PC-9 (cell line): ENCODE measurements at regions not wholly inside any gene's neighbourhood (a gene's known extent, or its start where the extent isn't known, plus 50 kb on each side); places are given as distances from the start of the nearest gene placed in this dataset.

Experiments used
- BruUV-seq: library from RNA; stranded (reverse); fragments of 400-500 nt; replicated peaks from 2 replicates; lab custom pipeline; 2021; lab: Mats Ljungman, UMichigan
- CTCF ChIA-PET: fragments of 300-600 bp; sonication (Branson Sonifier 250); formaldehyde crosslinking; loops from one replicate; lab custom pipeline; 2022; ENCODE audit warnings: antibody characterized with exemption; lab: Charles Lee
- POLR2A ChIA-PET: fragments of 300-600 bp; sonication (Branson Sonifier 250); formaldehyde crosslinking; loops from one replicate; lab custom pipeline; 2022; ENCODE audit warnings: antibody characterized with exemption; ENCODE audit not compliant: unreplicated experiment; lab: Charles Lee
- DNase-seq, 2 experiments: peaks; one replicate each; pipeline versions ENCODE4 v3.0.0 to v3.0.0-alpha.2; 2015 to 2022; ENCODE audit warnings: mixed read lengths in 1 of 2
- H2AFZ ChIP-seq: fragments of 200-600 bp; sonication (generic); 2 replicates; pipeline ENCODE4 v1.8.1; 2017; ENCODE audit warnings: antibody characterized with exemption
- H3F3A ChIP-seq: fragments of 200-600 bp; sonication (generic); 2 replicates; pipeline ENCODE4 v1.8.1; 2017; ENCODE audit warnings: antibody characterized with exemption, mild to moderate bottlenecking, low read depth; ENCODE audit not compliant: insufficient read depth
- H3K27ac ChIP-seq: fragments of 200-600 bp; sonication (generic); 2 replicates; pipeline ENCODE4 v1.6.1; 2016; ENCODE audit warnings: mixed run types
- H3K27me3 ChIP-seq: fragments of 200-600 bp; sonication (generic); 2 replicates; pipeline ENCODE4 v1.6.1; 2016; ENCODE audit warnings: low read depth, mixed run types; ENCODE audit not compliant: insufficient read depth
- H3K36me3 ChIP-seq: fragments of 200-600 bp; sonication (generic); 2 replicates; pipeline ENCODE4 v1.6.1; 2016; ENCODE audit warnings: low read depth, mixed run types
- H3K4me1 ChIP-seq: fragments of 200-600 bp; sonication (generic); replicated peaks from 2 replicates; pipeline ENCODE4 v1.6.1; 2016; ENCODE audit warnings: mixed run types; ENCODE audit not compliant: insufficient read depth
- H3K4me2 ChIP-seq: fragments of 200-600 bp; sonication (generic); 2 replicates; pipeline ENCODE4 v1.6.1; 2017; ENCODE audit warnings: mixed run types
- H3K4me3 ChIP-seq: fragments of 200-600 bp; sonication (generic); 2 replicates; pipeline ENCODE4 v1.6.1; 2016; ENCODE audit warnings: mixed run types
- H3K79me2 ChIP-seq: fragments of 200-600 bp; sonication (generic); 2 replicates; pipeline ENCODE4 v1.6.1; 2017; ENCODE audit warnings: low read depth, mixed run types
- H3K9me2 ChIP-seq: fragments of 200-600 bp; sonication (generic); 2 replicates; pipeline ENCODE4 v1.8.1; 2017; ENCODE audit warnings: mild to moderate bottlenecking; ENCODE audit not compliant: insufficient read depth
- H3K9me3 ChIP-seq: fragments of 200-600 bp; sonication (generic); 2 replicates; pipeline ENCODE4 v1.8.1; 2016; ENCODE audit warnings: low read depth; ENCODE audit not compliant: insufficient read depth
- H4K20me1 ChIP-seq: fragments of 200-600 bp; sonication (generic); 2 replicates; pipeline ENCODE4 v1.8.1; 2017; ENCODE audit not compliant: insufficient read depth
- EZH2 ChIP-seq: fragments of 200-600 bp; sonication (generic); IDR thresholded peaks from 2 replicates; pipeline ENCODE4 v1.8.0; 2017; ENCODE audit warnings: antibody characterized with exemption, low read depth
- intact Hi-C: fragments of 100-400 bp; cut with micrococcal nuclease; formaldehyde crosslinking; loops from one replicate; pipeline ENCODE4 v1.10.0; 2022; ENCODE audit not compliant: unreplicated experiment
- TF ChIP-seq, protein P1 (sequence below): fragments of 200-600 bp; sonication (generic); conservative IDR thresholded peaks from 2 replicates; pipeline ENCODE4 v1.6.1; 2017; ENCODE audit warnings: mixed run types, antibody characterized with exemption, mild to moderate bottlenecking, moderate library complexity

- POLR2A ChIA-PET, result no interaction called here
- Histone ChIP-seq H3K9me3 (no peaks in the 10 kb centered on the region), H2AFZ (no peak overlapping the region), H3K27me3 (no peaks in the 10 kb centered on the region), H3K4me2 (no peak overlapping the region), H3F3A (no peaks in the 10 kb centered on the region), H3K36me3 (no peaks in the 10 kb centered on the region), H3K4me1 (no peaks in the 10 kb centered on the region; the same call in 1 of the 2 replicates), H3K79me2 (no peaks in the 10 kb centered on the region), H3K9me2 (no peaks in the 10 kb centered on the region), H3K27ac (no peak overlapping the region), H4K20me1 (no peaks in the 10 kb centered on the region), H3K4me3 (no peak overlapping the region)
- DNase-seq, result no peak
- TF ChIP-seq, protein P1, sequence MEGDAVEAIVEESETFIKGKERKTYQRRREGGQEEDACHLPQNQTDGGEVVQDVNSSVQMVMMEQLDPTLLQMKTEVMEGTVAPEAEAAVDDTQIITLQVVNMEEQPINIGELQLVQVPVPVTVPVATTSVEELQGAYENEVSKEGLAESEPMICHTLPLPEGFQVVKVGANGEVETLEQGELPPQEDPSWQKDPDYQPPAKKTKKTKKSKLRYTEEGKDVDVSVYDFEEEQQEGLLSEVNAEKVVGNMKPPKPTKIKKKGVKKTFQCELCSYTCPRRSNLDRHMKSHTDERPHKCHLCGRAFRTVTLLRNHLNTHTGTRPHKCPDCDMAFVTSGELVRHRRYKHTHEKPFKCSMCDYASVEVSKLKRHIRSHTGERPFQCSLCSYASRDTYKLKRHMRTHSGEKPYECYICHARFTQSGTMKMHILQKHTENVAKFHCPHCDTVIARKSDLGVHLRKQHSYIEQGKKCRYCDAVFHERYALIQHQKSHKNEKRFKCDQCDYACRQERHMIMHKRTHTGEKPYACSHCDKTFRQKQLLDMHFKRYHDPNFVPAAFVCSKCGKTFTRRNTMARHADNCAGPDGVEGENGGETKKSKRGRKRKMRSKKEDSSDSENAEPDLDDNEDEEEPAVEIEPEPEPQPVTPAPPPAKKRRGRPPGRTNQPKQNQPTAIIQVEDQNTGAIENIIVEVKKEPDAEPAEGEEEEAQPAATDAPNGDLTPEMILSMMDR, result no peak
- no peak for TF ChIP-seq EZH2
- BruUV-seq, result no TSS peak
- intact Hi-C loops, result no loop called here
- CTCF ChIA-PET, result no interaction called here
These were observed 80.2 kb upstream of the ACP3 start for GRCh38 chr3:132236701-132237651.

GRCh38 chr3:132237652-132238032, 79.6 kb upstream of the ACP3 start:
- Histone ChIP-seq H2AFZ (no peak overlapping the region), H3K4me3 (no peak overlapping the region), H3F3A (no peaks in the 10 kb centered on the region), H3K36me3 (no peaks in the 10 kb centered on the region), H4K20me1 (no peaks in the 10 kb centered on the region), H3K4me2 (no peak overlapping the region), H3K4me1 (no peaks in the 10 kb centered on the region), H3K79me2 (no peaks in the 10 kb centered on the region), H3K27me3 (no peaks in the 10 kb centered on the region), H3K9me3 (no peaks in the 10 kb centered on the region), H3K27ac (no peak overlapping the region), H3K9me2 (no peaks in the 10 kb centered on the region)
- DNase-seq, result no peak
- TF ChIP-seq EZH2, result no peak
- TF ChIP-seq, protein P1, result no peak
- POLR2A ChIA-PET, result no interaction called here
- CTCF ChIA-PET, result no interaction called here
- intact Hi-C loops, result no loop called here
- BruUV-seq, result no TSS peak

DNA sequence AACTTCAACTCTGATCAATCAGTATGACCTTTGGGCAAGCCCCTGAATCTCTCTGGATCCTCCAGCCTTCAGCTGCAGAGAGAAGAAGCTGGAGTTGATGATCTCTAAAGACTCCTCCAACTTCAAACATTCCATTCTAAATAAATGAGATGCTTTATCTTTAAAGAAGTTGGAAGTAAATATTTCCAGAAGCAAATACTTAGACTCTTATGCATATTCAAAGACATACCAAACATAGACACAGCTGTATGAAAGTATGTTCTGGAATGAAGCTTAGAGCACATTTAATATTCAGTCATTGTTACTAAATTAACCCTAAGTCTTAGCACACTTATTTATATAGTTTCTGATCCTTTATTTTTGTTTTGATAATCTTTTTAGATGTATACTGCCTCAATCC, 77.6 kb upstream of the ACP3 start:
- Histone ChIP-seq H3K9me2 (no peaks in the 10 kb centered on the region), H3K27me3 (no peaks in the 10 kb centered on the region), H4K20me1 (no peaks in the 10 kb centered on the region), H3K36me3 (no peaks in the 10 kb centered on the region), H3K9me3 (no peaks in the 10 kb centered on the region), H2AFZ (no peak overlapping the region), H3K4me1 (no peaks in the 10 kb centered on the region), H3K4me2 (no peak overlapping the region), H3K4me3 (no peak overlapping the region), H3K27ac (no peak overlapping the region), H3K79me2 (no peaks in the 10 kb centered on the region), H3F3A (no peaks in the 10 kb centered on the region)
- TF ChIP-seq, protein P1, result no peak
- TF ChIP-seq EZH2, result no peak
- ChIA-PET POLR2A (interaction anchor here (0.6 kb wide), 1 partner anchor 103 kb away, joined by 3 read pairs; no protein-coding TSS in a partner anchor), CTCF (no interaction called here)
- no peak for DNase-seq
- intact Hi-C loops, result no loop called here
- BruUV-seq, result no TSS peak
